A549 (cell line): ENCODE measurements at regions not wholly inside any gene's neighbourhood (a gene's known extent, or its start where the extent isn't known, plus 50 kb on each side); places are given as distances from the start of the nearest gene placed in this dataset.

ENCODE experiments used
- RAD21 ChIP-seq, 2 experiments: fragments of >200 bp in 1 of 2; sonication (Bioruptor Twin) in 1 of 2; formaldehyde crosslinking in 1 of 2; IDR thresholded peaks in 1 of 2; conservative IDR thresholded peaks in 1 of 2; 2 replicates in 1 of 2; 3 replicates in 1 of 2; pipeline ENCODE4 v1.6.1; 2012 to 2018; ENCODE audit warnings: inconsistent platforms in 1 of 2
- REST ChIP-seq: fragments of 200-600 bp; sonication (generic); IDR thresholded peaks from 2 replicates; pipeline ENCODE4 v1.6.1; 2016; ENCODE audit warnings: antibody characterized with exemption, mild to moderate bottlenecking, moderate library complexity
- TP53 ChIP-seq: fragments of 250-450 bp; sonication (Bioruptor Pico); IDR thresholded peaks from 2 replicates; pipeline ENCODE4 v1.5.0; 2021; ENCODE audit warnings: mild to moderate bottlenecking, moderate library complexity
- TF ChIP-seq, protein P1 (sequence below): fragments of >200 bp; sonication (Bioruptor Twin); formaldehyde crosslinking; IDR thresholded peaks from 3 replicates; pipeline ENCODE4 v1.5.1; 2016

- TF ChIP-seq, protein P1, sequence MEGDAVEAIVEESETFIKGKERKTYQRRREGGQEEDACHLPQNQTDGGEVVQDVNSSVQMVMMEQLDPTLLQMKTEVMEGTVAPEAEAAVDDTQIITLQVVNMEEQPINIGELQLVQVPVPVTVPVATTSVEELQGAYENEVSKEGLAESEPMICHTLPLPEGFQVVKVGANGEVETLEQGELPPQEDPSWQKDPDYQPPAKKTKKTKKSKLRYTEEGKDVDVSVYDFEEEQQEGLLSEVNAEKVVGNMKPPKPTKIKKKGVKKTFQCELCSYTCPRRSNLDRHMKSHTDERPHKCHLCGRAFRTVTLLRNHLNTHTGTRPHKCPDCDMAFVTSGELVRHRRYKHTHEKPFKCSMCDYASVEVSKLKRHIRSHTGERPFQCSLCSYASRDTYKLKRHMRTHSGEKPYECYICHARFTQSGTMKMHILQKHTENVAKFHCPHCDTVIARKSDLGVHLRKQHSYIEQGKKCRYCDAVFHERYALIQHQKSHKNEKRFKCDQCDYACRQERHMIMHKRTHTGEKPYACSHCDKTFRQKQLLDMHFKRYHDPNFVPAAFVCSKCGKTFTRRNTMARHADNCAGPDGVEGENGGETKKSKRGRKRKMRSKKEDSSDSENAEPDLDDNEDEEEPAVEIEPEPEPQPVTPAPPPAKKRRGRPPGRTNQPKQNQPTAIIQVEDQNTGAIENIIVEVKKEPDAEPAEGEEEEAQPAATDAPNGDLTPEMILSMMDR: no peak
- no peak for TF ChIP-seq REST
- no peak for TF ChIP-seq RAD21 (conservative IDR thresholded peaks at IDR 0.05 in 1 of 2, IDR thresholded peaks at IDR 0.05 in 1 of 2)
- TF ChIP-seq TP53 (CRISPR knock-in tag): no peak
Observed at GRCh38 chr2:38224821-38225437, 149.0 kb upstream of the CYP1B1 start.
